ENCODE measurements at regions not wholly inside any gene's neighbourhood (a gene's known extent, or its start where the extent isn't known, plus 50 kb on each side); places are given as distances from the start of the nearest gene placed in this dataset.

- Histone ChIP-seq H3K4me3 (no peak overlapping the region), H3K27ac (no peak overlapping the region), H3K36me3 (replicated peaks in 1 of 2; ENCODE audit: insufficient read depth in 1 of 2, low read depth in 2 of 2) (no peaks in the 10 kb centered on the region), H3K4me1 (no peaks in the 10 kb centered on the region), H3K9me3 (no peaks in the 10 kb centered on the region), H3K27me3 (no peaks in the 10 kb centered on the region)
- DNase-seq (no peak), ATAC-seq (no peak)
- WGBS, 2 donors = 46 to 72% methylated on average over 2 of the region's 2 CpGs
- TF ChIP-seq CTCF (IDR thresholded peaks at IDR 0.05) (no peak), POLR2A (IDR thresholded peaks at IDR 0.05) (no peak)
- intact Hi-C loops (cut with DNase I) = no loop called here
These were observed 66.3 kb downstream of the ITM2A start for GRCh38 chrX:79300856-79301255.

GRCh38 chrX:79290596-79290995, 76.5 kb downstream of the ITM2A start:
- WGBS, 2 donors = 64 to 71% methylated on average over 3 of the region's 3 CpGs
- H3K36me3 ChIP-seq (replicated peaks in 1 of 2; ENCODE audit: insufficient read depth in 1 of 2, low read depth in 2 of 2) = no peaks in the 10 kb centered on the region
- TF ChIP-seq CTCF (IDR thresholded peaks at IDR 0.05) (no peak), POLR2A (IDR thresholded peaks at IDR 0.05) (no peak)
- no peaks in the 10 kb centered on the region for H3K9me3 ChIP-seq
- H3K4me1 ChIP-seq = no peaks in the 10 kb centered on the region
- no peak overlapping the region for H3K27ac ChIP-seq
- ATAC-seq = no peak
- no peak for DNase-seq
- intact Hi-C loops (cut with DNase I) = no loop called here
- no peak overlapping the region for H3K4me3 ChIP-seq
- no peaks in the 10 kb centered on the region for H3K27me3 ChIP-seq

- H3K9me3 ChIP-seq = no peaks in the 10 kb centered on the region
- DNase-seq (no peak), ATAC-seq (no peak)
- TF ChIP-seq CTCF (IDR thresholded peaks at IDR 0.05) (no peak), POLR2A (IDR thresholded peaks at IDR 0.05) (no peak)
- 69% methylated on average over 3 of the region's 3 CpGs; no CpG with 5 or more reads in 1 of the 2 donors for WGBS, 2 donors
- no peaks in the 10 kb centered on the region for H3K27me3 ChIP-seq
- H3K4me3 ChIP-seq = no peak overlapping the region
- no peak overlapping the region for H3K27ac ChIP-seq
- intact Hi-C loops (cut with DNase I) = no loop called here
- no peaks in the 10 kb centered on the region for H3K4me1 ChIP-seq
- no peaks in the 10 kb centered on the region for H3K36me3 ChIP-seq (replicated peaks in 1 of 2; ENCODE audit: insufficient read depth in 1 of 2, low read depth in 2 of 2)
These were observed 78.4 kb downstream of the ITM2A start for GRCh38 chrX:79288733-79289132.

GRCh38 chrX:79287724-79288123, 79.4 kb downstream of the ITM2A start:
- Histone ChIP-seq H3K27me3 (no peaks in the 10 kb centered on the region), H3K9me3 (no peaks in the 10 kb centered on the region), H3K27ac (no peak overlapping the region), H3K4me3 (no peak overlapping the region), H3K4me1 (no peaks in the 10 kb centered on the region), H3K36me3 (replicated peaks in 1 of 2; ENCODE audit: insufficient read depth in 1 of 2, low read depth in 2 of 2) (no peaks in the 10 kb centered on the region)
- ATAC-seq (no peak), DNase-seq (no peak)
- 17 to 67% methylated on average over 1 of the region's 1 CpG for WGBS, 2 donors
- TF ChIP-seq POLR2A (IDR thresholded peaks at IDR 0.05) = no peak
- no peak for TF ChIP-seq CTCF (IDR thresholded peaks at IDR 0.05)
- intact Hi-C loops (cut with DNase I) = no loop called here

GRCh38 chrX:79281775-79282174, 85.4 kb downstream of the ITM2A start:
- DNase-seq (no peak), ATAC-seq (no peak)
- 83% methylated on average over 1 of the region's 1 CpG; no CpG with 5 or more reads in 1 of the 2 donors for WGBS, 2 donors
- Histone ChIP-seq H3K36me3 (replicated peaks in 1 of 2; ENCODE audit: insufficient read depth in 1 of 2, low read depth in 2 of 2) (no peaks in the 10 kb centered on the region), H3K4me3 (no peak overlapping the region), H3K27me3 (no peaks in the 10 kb centered on the region), H3K9me3 (no peaks in the 10 kb centered on the region), H3K4me1 (no peaks in the 10 kb centered on the region), H3K27ac (no peak overlapping the region)
- TF ChIP-seq CTCF (IDR thresholded peaks at IDR 0.05) (no peak), POLR2A (IDR thresholded peaks at IDR 0.05) (no peak)
- intact Hi-C loops (cut with DNase I) = no loop called here

Measured in body of pancreas (tissue), 4 donors.